ES-I3 (cell line): ENCODE measurements at regions not wholly inside any gene's neighbourhood (a gene's known extent, or its start where the extent isn't known, plus 50 kb on each side); places are given as distances from the start of the nearest gene placed in this dataset.
"Not testable (repeated sequence)": the region's sequence is repeated elsewhere in the genome, so short reads cannot be mapped to it uniquely, and the experiment has no call there.

Experiments used
- H3K36me3 ChIP-seq: 2 replicates; pipeline ENCODE4 v1.6.1; 2013; ENCODE audit warnings: mild to moderate bottlenecking, low read length, control low read depth, moderate library complexity; ENCODE audit not compliant: insufficient read depth
- H3K4me1 ChIP-seq: 2 replicates; pipeline ENCODE4 v1.6.1; 2013; ENCODE audit warnings: mild to moderate bottlenecking, control low read depth, low read length; ENCODE audit not compliant: insufficient read depth
- H3K9ac ChIP-seq: 2 replicates; pipeline ENCODE4 v1.6.1; 2013; ENCODE audit warnings: low read depth, mild to moderate bottlenecking, low read length, moderate library complexity
- H3K9me3 ChIP-seq: 2 replicates; pipeline ENCODE4 v1.6.1; 2013; ENCODE audit warnings: mild to moderate bottlenecking, low read length, moderate library complexity; ENCODE audit not compliant: control insufficient read depth, insufficient read depth

DNA sequence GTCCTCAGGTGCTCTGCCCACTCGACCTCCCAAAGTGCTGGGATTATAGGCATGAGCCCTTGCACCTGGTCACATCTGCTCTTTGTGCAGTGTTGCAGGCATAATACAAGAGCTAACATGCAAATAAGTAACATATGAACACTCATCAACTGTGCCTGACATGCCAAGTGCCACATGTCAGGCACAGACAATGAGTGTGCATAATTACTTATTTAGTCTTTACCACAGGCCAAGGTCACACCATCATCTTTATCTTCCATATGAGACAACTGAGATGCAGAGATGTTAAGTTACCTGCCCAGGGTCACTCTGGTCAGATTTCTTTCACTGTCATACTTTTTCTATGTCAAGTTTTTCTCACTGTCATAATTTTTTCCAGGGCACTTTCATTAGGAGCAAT lies 126.1 kb downstream of the PPIAL4G start:
- Histone ChIP-seq H3K4me1 (0 out of 2 replicates have a peak, but pooled peaks cover 8% of the 10 kb centered on the region), H3K36me3 (no peaks in the 10 kb centered on the region), H3K9ac (no peak overlapping the region), H3K9me3 (no peaks in the 10 kb centered on the region)

DNA sequence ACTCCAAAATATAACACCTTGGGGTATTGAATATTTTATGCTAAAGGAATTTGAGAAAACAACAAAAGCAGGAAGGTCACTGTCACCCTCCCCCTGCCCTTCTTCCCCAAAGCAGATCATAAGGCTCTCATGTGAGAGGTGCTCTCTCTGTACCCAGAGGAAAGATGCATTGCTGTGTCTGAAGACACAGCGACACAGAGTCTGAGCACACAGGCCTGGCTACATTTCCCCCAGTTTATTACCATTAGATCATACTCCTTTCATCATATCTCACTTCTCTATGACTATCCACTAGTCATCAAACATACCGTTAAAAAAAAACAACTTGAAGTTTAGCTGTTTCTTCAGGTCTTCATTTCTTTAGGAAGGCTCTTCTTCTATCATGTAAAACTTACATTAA lies 127.1 kb downstream of the PPIAL4G start:
- 0 out of 2 replicates have a peak, but pooled peaks cover 8% of the 10 kb centered on the region for H3K4me1 ChIP-seq
- H3K9ac ChIP-seq = no peak overlapping the region
- no peaks in the 10 kb centered on the region for H3K36me3 ChIP-seq
- no peaks in the 10 kb centered on the region for H3K9me3 ChIP-seq

DNA sequence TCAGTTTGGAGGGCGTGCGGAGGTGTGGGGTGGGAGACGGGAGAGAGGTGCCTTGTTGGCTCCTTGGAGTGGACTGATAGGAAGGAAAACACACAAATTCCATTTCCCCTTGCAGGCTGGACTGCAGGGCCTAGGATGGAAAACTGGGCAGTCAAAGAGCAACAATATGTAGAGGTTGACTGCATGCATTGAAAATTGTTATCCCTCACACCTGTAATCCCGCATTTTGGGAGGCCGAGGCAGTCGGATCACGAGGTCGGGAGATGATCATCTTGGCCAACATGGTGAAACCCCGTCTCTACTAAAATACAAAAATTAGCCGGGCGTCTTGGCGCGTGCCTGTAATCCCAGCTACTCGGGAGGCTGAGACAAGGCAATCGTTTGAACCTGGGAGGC lies 128.2 kb downstream of the PPIAL4G start:
- Histone ChIP-seq H3K4me1 (0 out of 2 replicates have a peak, but pooled peaks cover 8% of the 10 kb centered on the region), H3K9me3 (no peaks in the 10 kb centered on the region), H3K36me3 (no peaks in the 10 kb centered on the region), H3K9ac (peak overlapping the region; percentile 76)

DNA sequence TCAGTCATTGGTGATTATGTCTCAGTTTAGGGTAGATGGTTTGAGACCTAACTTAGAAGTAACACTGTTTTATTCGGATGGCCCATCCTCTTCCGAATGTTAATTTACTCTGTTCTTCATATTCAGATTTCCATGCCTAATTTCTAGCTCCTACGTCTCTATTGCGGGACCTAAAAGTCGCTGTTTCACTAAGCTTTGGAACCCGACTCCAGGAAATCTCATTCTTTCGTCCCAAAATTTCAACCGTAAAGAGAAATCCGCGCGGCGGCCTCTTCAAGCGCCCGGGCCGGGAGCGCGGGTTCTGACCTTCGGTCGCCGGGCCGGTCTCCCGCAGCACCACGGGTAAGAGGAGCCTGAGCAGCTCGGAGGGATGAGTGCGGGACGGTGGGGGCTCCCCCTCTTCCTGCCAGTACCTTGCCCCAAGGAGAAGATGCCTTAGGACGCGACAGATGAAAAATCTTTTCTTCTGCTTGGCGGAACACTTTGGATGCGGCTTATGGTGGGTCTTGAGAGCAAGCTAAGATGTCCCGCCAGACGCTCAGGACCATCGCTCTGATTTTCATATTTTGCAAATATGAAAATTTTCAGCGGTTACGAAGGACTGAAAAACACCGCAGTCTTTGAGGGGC lies 128.7 kb downstream of the PPIAL4G start:
- Histone ChIP-seq H3K36me3 (no peaks in the 10 kb centered on the region), H3K9ac (peak overlapping the region; percentile 76), H3K9me3 (no peaks in the 10 kb centered on the region), H3K4me1 (0 out of 2 replicates have a peak, but pooled peaks cover 8% of the 10 kb centered on the region)

DNA sequence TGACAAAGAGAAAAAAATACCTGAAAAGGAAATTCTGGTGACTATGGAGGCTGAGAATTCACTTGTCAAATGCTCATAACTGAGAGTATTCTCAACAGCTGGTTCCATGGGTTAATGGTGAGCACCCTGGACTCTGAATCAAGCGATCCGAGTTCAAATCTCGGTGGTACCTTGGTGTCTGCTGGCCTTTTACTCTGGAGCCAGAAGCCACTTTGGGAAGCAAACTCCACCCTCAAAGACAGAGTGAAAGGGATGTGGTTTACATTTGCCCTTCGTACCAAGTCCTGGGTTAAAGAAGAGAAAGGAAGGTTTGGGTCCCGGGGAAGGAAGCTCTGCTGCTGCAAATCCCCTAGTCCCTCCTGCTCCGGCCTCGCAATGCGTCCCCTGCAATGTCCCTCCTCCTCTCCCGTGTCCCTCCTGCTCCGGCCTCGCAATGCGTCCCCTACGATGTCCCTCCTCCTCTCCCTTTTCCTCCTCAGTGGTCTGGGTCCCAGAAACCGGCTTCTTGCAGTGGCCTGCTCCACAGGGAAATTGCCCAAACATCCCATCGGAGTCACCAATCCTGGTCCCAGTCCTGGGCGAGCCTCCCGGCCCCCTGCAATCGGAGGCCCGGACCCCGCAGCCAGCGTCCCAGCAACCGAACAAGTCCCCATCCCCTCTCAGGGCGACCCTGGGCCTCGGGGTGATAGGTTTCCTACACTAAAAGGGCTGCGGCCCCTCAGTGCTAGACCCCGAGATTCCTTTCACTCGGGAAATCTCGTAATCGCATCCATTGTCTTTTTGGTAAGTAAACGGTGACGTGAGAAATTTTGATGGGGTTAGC lies 129.4 kb downstream of the PPIAL4G start:
- H3K9ac ChIP-seq = peak overlapping the region; percentile 76
- H3K36me3 ChIP-seq = no peaks in the 10 kb centered on the region
- 0 out of 2 replicates have a peak, but pooled peaks cover 8% of the 10 kb centered on the region for H3K4me1 ChIP-seq
- no peaks in the 10 kb centered on the region for H3K9me3 ChIP-seq

DNA sequence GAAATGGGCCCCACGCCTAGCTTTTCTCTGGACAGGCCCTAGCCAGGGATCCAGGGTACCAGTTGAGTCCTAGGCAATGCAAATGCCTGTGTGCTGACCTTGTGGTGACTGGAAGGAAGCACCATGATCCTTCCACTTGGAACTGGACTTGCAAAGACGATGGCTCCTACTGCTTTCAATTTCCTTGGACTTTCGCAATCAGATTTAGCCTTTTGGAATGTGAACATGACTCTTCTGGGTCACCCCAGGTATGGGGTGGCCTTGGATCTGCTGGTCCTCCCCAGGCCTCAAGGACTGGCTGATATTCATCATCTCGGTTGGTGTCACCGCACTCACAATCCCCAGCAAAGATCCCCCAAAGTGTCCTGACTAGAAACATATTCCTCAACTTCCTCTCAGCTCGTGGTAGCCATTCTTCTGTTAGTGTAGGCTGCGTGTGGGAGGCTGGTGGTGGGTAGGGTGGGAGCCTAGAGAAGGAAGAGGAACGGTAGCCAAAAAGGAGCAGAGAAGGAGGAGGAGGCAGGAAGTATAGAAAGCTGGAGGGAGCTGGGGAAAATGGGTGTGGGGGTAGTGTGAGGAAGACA lies 130.5 kb downstream of the PPIAL4G start:
- no peaks in the 10 kb centered on the region for H3K36me3 ChIP-seq
- H3K9ac ChIP-seq = peak overlapping the region; percentile 76; the same call in 1 of the 2 replicates
- no peaks in the 10 kb centered on the region for H3K9me3 ChIP-seq
- H3K4me1 ChIP-seq = 0 out of 2 replicates have a peak, but pooled peaks cover 8% of the 10 kb centered on the region

DNA sequence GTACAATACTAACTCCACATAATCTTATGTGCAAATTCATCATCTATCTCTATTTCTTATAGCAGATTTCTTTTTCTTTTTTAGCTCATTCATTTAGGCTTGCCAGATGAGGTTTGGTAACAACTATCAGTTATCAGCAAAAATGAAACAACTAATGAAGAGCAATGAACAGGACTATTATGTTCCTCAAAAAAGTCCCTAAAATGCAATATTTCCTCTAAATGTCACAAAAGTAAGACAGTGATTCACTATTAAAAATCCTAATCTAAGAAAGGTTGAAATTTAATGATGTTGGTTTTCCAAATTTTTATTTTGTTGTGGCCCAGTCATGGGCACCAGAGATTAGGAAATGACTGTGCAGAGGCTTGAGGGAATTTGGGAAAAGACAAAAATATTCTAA lies 135.3 kb downstream of the PPIAL4G start:
- Histone ChIP-seq H3K9me3 (no peaks in the 10 kb centered on the region), H3K9ac (no peak overlapping the region), H3K36me3 (no peaks in the 10 kb centered on the region), H3K4me1 (0 out of 2 replicates have a peak, but pooled peaks cover 4% of the 10 kb centered on the region)

DNA sequence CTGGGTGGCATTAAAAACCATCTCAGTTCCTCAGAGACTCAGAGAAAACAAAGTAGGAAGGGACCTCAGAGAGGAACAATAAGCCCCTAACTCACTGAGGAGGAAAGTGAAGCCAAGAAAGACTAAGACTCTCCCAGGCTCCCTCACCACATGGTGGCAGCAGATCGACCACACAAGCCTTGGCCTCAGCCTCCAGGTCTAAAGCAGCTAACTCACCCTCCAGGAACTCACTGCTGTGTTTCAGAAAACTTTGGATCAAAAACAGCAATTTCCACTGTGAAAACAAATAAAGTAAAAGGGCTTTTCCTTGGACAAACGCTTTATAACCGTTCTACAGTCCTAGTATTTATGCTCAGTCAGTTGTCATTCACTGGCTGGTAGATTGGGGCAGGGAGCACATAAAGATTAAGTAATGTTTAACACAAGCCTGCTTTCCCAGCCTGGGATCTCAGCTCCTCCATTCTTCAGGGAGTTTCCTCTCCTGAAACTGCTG lies 137.4 kb downstream of the PPIAL4G start:
- not testable (repeated sequence) for H3K9me3 ChIP-seq, H3K9ac ChIP-seq, H3K4me1 ChIP-seq, H3K36me3 ChIP-seq

DNA sequence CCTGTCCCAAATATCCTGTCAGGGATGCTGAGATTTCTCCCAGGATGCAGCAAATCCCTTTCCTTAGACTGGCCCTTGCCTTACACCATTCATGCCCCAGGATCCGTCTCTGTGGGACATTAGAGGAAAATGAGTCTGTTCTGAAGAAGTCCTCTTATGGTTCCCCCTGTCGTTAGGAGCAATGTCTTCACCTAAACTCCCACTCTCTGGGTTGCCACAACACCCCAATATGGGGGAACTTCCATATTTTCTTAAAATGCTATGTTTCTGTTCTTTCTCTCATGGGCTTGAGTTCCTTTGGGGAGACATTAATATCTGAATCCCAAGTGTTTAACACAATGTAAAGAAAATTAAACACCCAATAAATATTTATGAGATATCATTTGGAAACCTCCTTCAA lies 138.5 kb downstream of the PPIAL4G start:
- H3K36me3 ChIP-seq, H3K9me3 ChIP-seq, H3K9ac ChIP-seq, H3K4me1 ChIP-seq: not testable (repeated sequence)

DNA sequence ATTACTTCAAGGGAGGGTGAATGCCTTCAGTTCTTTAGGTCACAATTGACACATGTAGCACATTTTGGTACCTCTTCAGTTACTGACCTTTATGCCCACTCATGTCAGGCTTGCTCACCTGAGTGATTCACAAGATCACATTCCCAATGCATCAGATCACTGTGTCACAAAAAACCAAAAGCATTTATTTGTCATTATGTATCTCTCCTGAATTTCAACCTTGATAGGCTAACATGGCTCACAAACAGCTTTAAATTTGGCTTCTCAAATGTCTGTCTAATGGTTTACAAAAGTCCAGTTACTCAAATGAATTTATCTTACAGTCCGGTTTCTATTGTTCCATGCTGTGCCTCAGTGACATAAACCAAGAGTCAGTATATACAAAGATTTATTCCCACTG lies 141.4 kb downstream of the PPIAL4G start:
- H3K36me3 ChIP-seq, H3K9me3 ChIP-seq, H3K4me1 ChIP-seq, H3K9ac ChIP-seq: not testable (repeated sequence)

DNA sequence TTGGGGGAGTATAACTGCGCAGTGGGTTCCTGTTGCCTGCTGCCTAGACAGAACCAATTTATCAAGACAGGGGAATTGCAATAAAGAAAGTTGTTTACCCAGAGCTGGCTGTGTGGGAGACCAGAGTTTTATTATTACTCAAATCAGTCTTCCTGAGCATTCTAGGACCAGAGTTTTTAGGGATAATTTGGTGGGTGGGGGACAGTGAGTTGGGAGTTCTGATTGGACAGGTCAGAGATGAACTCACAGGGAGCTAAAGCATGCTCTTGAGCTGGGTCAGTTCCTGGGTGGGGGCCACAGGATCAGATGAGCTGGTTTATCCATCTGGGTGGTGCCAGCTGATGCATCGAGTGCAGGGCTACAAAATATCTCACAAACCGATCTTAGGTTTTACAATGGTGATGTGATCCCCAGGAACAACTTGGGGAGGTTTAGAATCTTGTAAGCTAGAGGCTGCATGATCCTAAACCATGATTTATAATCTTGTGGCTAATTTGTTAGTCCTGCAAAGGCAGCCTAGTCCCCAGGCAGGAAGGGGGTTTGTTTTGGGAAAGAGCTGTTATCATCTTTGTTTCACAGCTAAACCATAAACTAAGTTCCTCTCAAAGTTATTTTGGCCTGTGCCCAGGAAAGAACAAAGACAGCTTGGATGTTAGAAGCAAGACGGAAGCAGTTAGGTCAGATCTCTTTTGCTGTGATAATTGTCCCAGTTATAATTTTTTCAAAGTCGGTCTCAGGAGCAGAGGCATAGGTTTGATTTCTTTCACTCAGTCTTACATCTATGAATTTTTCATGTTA lies 146.8 kb downstream of the PPIAL4G start:
- not testable (repeated sequence) for H3K9ac ChIP-seq, H3K4me1 ChIP-seq, H3K36me3 ChIP-seq, H3K9me3 ChIP-seq

DNA sequence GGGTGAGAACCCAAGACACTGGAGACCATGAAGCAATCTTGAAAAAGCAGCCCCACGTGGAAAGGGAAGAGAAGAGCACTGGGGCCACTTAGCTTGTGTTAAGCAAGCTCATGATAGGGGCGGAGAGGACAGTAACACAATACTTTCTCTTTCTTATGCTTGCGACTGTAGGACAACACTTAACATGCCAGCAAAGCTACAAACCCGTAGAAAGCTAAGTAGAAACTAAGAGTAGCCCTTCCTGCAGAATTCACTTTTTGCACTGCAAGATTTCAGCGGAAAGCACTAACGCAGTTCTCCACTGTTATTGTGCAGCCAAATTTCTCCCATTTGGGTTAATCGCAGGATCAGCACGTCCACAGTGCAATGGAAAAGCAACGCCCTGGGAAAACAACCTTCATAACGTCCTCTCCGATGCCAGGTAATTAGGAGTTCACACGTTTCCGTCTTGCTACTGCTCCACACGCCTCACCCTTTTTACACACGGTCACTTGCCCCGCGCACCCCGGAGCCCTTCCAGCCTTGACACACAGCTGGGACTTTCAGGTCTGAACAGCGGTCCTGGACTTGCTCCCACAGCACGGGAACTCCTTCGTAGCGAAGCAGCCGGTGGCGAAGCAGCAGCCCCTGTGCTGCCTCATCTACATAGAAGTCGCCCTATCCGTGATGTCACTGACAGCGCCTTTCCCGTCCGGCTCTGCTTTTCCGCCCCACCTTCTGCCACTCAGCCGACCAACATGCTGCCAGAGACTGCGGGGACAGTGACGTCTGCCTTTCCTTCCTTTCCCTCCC lies 148.6 kb downstream of the PPIAL4G start:
- no peaks in the 10 kb centered on the region for H3K36me3 ChIP-seq
- no peaks in the 10 kb centered on the region for H3K4me1 ChIP-seq
- no peaks in the 10 kb centered on the region for H3K9me3 ChIP-seq
- H3K9ac ChIP-seq = peak overlapping the region; percentile 68

DNA sequence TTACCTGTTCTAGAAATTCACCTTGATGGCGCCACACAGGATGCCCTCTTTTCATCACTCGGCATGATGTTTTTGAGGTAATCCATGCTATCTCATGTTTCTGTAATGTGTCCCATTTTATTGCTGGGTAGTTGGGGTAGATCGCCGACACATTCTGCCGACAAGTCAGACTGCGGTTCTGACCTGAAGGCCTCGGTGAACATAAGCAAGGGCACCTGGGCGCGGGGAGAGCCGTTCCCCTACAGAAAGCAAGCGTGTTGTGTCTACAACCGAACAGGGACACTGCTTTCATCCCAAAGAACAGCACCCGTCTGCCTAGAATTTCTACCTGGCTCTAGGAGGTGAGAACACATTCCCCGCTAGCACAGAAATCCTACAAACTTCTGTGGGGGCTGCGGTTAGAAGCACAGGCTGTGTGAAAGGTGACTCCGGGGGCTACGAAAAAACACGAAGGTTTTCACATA lies 149.2 kb downstream of the PPIAL4G start:
- no peaks in the 10 kb centered on the region for H3K4me1 ChIP-seq
- H3K36me3 ChIP-seq = no peaks in the 10 kb centered on the region
- peak overlapping the region; percentile 68 for H3K9ac ChIP-seq
- no peaks in the 10 kb centered on the region for H3K9me3 ChIP-seq
